ENCODE measurements at regions not wholly inside any gene's neighbourhood (a gene's known extent, or its start where the extent isn't known, plus 50 kb on each side); places are given as distances from the start of the nearest gene placed in this dataset.

DNA sequence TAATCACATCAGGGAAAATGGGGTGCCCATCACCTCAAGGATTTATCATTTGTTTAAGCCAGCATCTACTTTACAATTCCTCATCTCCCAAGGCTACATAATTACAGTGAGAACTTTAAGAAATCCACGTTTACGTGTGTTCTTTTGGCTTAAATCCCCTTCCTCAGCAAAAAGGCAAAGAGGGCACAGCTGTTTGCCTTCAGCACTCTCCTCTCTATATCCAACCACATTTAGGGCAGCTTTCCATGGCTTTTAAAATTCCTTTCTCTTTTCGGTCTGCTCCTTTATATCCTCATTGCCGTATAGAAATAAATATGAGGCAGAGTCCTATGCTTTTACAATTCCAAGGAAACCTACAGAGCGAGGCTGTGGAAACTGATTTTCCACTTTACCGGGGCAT lies 175.9 kb downstream of the EMP1 start:
- Histone ChIP-seq H3K27me3 (no peaks in the 10 kb centered on the region), H3K27ac (no peak overlapping the region), H3K36me3 (no peaks in the 10 kb centered on the region), H3K4me1 (no peaks in the 10 kb centered on the region), H3K9me3 (no peaks in the 10 kb centered on the region), H3K4me3 (no peak overlapping the region)
- TF ChIP-seq, protein P1, sequence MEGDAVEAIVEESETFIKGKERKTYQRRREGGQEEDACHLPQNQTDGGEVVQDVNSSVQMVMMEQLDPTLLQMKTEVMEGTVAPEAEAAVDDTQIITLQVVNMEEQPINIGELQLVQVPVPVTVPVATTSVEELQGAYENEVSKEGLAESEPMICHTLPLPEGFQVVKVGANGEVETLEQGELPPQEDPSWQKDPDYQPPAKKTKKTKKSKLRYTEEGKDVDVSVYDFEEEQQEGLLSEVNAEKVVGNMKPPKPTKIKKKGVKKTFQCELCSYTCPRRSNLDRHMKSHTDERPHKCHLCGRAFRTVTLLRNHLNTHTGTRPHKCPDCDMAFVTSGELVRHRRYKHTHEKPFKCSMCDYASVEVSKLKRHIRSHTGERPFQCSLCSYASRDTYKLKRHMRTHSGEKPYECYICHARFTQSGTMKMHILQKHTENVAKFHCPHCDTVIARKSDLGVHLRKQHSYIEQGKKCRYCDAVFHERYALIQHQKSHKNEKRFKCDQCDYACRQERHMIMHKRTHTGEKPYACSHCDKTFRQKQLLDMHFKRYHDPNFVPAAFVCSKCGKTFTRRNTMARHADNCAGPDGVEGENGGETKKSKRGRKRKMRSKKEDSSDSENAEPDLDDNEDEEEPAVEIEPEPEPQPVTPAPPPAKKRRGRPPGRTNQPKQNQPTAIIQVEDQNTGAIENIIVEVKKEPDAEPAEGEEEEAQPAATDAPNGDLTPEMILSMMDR (IDR thresholded peaks at IDR 0.05): no peak
- TF ChIP-seq POLR2A (IDR thresholded peaks at IDR 0.05): no peak
- no peak for TF ChIP-seq EP300 (IDR thresholded peaks at IDR 0.05)
- TF ChIP-seq POLR2AphosphoS5 (IDR thresholded peaks at IDR 0.05): no peak
- WGBS: 68% methylated on average over 6 of the region's 6 CpGs
- no peak for DNase-seq (ENCODE audit: low spot score in 2 of 2)

GRCh38 chr12:13371797-13372196 lies 175.3 kb downstream of the EMP1 start:
- Histone ChIP-seq H3K27me3 (no peaks in the 10 kb centered on the region), H3K27ac (no peak overlapping the region), H3K4me3 (no peak overlapping the region), H3K9me3 (no peaks in the 10 kb centered on the region), H3K36me3 (no peaks in the 10 kb centered on the region), H3K4me1 (no peaks in the 10 kb centered on the region)
- no peak for DNase-seq (ENCODE audit: low spot score in 2 of 2)
- TF ChIP-seq POLR2AphosphoS5 (IDR thresholded peaks at IDR 0.05): no peak
- TF ChIP-seq, protein P1 (IDR thresholded peaks at IDR 0.05): no peak
- no peak for TF ChIP-seq EP300 (IDR thresholded peaks at IDR 0.05)
- no peak for TF ChIP-seq POLR2A (IDR thresholded peaks at IDR 0.05)
- 89% methylated on average over 2 of the region's 2 CpGs for WGBS

DNA sequence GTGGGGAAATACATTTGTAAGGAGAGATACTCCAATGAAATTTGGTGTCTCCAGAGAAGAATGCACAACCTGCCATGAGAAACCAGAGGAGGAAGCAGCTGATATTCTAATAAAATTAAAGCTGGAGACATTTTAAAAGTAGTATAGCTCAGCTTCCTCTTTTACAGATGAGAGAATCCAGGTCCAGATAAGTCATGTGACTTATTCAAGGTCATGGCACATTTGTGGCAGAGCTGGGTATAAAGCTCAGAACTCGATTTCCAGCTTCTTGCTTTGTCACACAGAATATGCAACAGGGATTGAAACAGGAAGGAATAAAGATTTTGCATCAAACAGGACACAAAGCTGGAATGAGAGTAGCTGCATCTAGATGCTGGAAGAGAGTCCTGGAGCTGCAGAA lies 174.8 kb downstream of the EMP1 start:
- Histone ChIP-seq H3K9me3 (no peaks in the 10 kb centered on the region), H3K4me3 (no peak overlapping the region), H3K4me1 (no peaks in the 10 kb centered on the region), H3K36me3 (no peaks in the 10 kb centered on the region), H3K27me3 (no peaks in the 10 kb centered on the region), H3K27ac (no peak overlapping the region)
- no peak for TF ChIP-seq EP300 (IDR thresholded peaks at IDR 0.05)
- TF ChIP-seq, protein P1 (IDR thresholded peaks at IDR 0.05): no peak
- no peak for TF ChIP-seq POLR2AphosphoS5 (IDR thresholded peaks at IDR 0.05)
- TF ChIP-seq POLR2A (IDR thresholded peaks at IDR 0.05): no peak
- DNase-seq (ENCODE audit: low spot score in 2 of 2): no peak
- WGBS: 38% methylated on average over 1 of the region's 1 CpG

DNA sequence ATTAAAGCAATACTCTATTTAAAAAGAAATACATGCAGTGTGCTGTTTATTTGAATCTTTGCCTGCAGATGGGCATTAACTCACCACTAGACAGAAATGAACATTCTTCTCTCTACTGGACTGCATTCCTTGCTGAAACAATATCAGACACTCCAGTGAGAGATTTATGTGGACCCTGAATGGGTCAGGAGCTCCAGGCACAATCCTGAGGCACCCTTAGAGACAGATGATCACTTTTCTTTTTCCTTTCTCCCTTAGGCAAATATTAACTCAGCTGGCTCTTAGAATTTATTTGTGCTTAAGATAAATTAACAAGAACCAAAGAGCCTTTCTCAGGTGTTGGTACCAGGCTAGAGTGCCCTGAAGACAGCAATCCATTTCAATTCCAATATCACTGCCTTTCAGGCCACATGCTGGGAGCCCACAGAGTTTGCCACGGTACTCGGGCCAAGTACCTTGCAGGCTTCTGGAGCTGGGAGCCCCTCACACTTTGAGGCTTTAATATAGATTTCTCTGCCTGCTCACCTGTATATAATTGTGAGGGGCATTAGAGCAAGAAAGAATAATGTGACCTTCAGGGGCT lies 173.0 kb downstream of the EMP1 start:
- WGBS: 65% methylated on average over 2 of the region's 2 CpGs
- Histone ChIP-seq H3K9me3 (no peaks in the 10 kb centered on the region), H3K4me1 (no peaks in the 10 kb centered on the region), H3K36me3 (no peaks in the 10 kb centered on the region), H3K4me3 (no peak overlapping the region), H3K27ac (no peak overlapping the region), H3K27me3 (no peaks in the 10 kb centered on the region)
- no peak for DNase-seq (ENCODE audit: low spot score in 2 of 2)
- TF ChIP-seq POLR2A (IDR thresholded peaks at IDR 0.05) (no peak), POLR2AphosphoS5 (IDR thresholded peaks at IDR 0.05) (no peak), EP300 (IDR thresholded peaks at IDR 0.05) (no peak)
- TF ChIP-seq, protein P1 (IDR thresholded peaks at IDR 0.05): no peak

DNA sequence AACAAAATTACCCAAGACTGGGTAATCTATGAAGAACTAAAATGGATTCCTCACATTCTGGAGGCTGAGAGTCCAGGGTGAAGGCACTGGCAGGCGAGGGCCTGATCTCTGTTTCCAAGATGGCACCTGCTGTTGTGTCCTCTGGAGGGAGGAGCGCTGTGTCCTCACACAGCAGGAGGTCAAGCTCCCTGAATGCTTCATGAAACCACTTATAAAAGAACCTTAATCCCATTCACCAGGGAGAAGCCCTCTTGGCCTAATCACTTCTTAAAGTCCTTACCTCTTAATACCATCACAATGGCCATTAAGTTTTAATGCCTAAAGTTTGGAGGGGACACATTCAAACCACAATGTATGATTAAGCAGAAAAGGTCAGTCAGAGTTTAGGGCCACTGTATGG lies 172.4 kb downstream of the EMP1 start:
- Histone ChIP-seq H3K4me1 (no peaks in the 10 kb centered on the region), H3K4me3 (no peak overlapping the region), H3K27me3 (no peaks in the 10 kb centered on the region), H3K36me3 (no peaks in the 10 kb centered on the region), H3K9me3 (no peaks in the 10 kb centered on the region), H3K27ac (no peak overlapping the region)
- WGBS: 90% methylated on average over 2 of the region's 2 CpGs
- DNase-seq (ENCODE audit: low spot score in 2 of 2): no peak
- no peak for TF ChIP-seq POLR2A (IDR thresholded peaks at IDR 0.05)
- TF ChIP-seq, protein P1 (IDR thresholded peaks at IDR 0.05): no peak
- no peak for TF ChIP-seq EP300 (IDR thresholded peaks at IDR 0.05)
- TF ChIP-seq POLR2AphosphoS5 (IDR thresholded peaks at IDR 0.05): no peak
